A549 (cell line): ENCODE measurements at regions not wholly inside any gene's neighbourhood (a gene's known extent, or its start where the extent isn't known, plus 50 kb on each side); places are given as distances from the start of the nearest gene placed in this dataset.

Experiments used
- ATAC-seq, 2 experiments: fragments of 200-7000 bp in 1 of 2; fragments of >200 bp in 1 of 2; cut with Nextera tagmentation in 1 of 2; cut with Tn5 transposase in 1 of 2; 3 replicates each; pipeline versions ENCODE4 v1.8.0 to v1.9.1; 2018 to 2020; ENCODE audit warnings: mild to moderate bottlenecking in 1 of 2, moderate library complexity in 1 of 2
- CTCF ChIA-PET: fragments of 300-600 bp; sonication (Branson Sonifier 250); formaldehyde crosslinking; extraction: SDS; loops from one replicate; lab custom pipeline; 2021; ENCODE audit warnings: antibody characterized with exemption, inconsistent platforms; lab: Yijun Ruan, JAX
- POLR2A ChIA-PET: fragments of 350-600 bp; formaldehyde crosslinking; extraction: SDS; loops from one replicate; lab custom pipeline; 2021; ENCODE audit warnings: antibody characterized with exemption, inconsistent platforms; lab: Yijun Ruan, JAX
- DNase-seq, 2 experiments: peaks; one replicate each; pipeline versions ENCODE4 v3.0.0 to v3.0.0-alpha.2; 2011 to 2016; ENCODE audit warnings: low read depth in 1 of 2, low spot score in 1 of 2
- FAIRE-seq: peaks from 2 replicates; lab custom pipeline; 2011; peaks lifted over from hg19 to GRCh38; lab: Jason Lieb, UNC
- H3K27ac ChIP-seq, 2 experiments: fragments of >200 bp; sonication (Bioruptor Twin); formaldehyde crosslinking; 3 replicates each; pipeline ENCODE4 v1.5.1; 2016 to 2017
- H3K4me1 ChIP-seq: fragments of >200 bp; sonication (Bioruptor Twin); formaldehyde crosslinking; 3 replicates; pipeline ENCODE4 v1.6.1; 2016
- H3K4me2 ChIP-seq: fragments of >200 bp; sonication (Bioruptor Twin); formaldehyde crosslinking; 3 replicates; pipeline ENCODE4 v1.6.1; 2016
- H3K4me3 ChIP-seq: fragments of >200 bp; sonication (Bioruptor Twin); formaldehyde crosslinking; 3 replicates; pipeline ENCODE4 v1.5.1; 2016
- H3K9me3 ChIP-seq: fragments of >200 bp; sonication (Bioruptor Twin); formaldehyde crosslinking; 3 replicates; pipeline ENCODE4 v1.6.1; 2016
- ATOH8 ChIP-seq: fragments of 250-450 bp; sonication (Bioruptor Pico); IDR thresholded peaks from 2 replicates; pipeline ENCODE4 v1.5.0; 2020; ENCODE audit warnings: low read depth, mild to moderate bottlenecking, moderate library complexity
- CTCF ChIP-seq: fragments of >200 bp; sonication (Bioruptor Twin); formaldehyde crosslinking; IDR thresholded peaks from 3 replicates; pipeline ENCODE4 v1.5.1; 2016
- EHF ChIP-seq: fragments of 250-450 bp; sonication (Bioruptor Pico); IDR thresholded peaks from 2 replicates; pipeline ENCODE4 v1.5.0; 2020; ENCODE audit warnings: mild to moderate bottlenecking
- EHMT2 ChIP-seq: fragments of 200-600 bp; sonication (generic); IDR thresholded peaks from 2 replicates; pipeline ENCODE4 v1.6.1; 2016; ENCODE audit warnings: antibody characterized with exemption, low read depth, mild to moderate bottlenecking, moderate library complexity
- ELK1 ChIP-seq: fragments of 150-350 bp; IDR thresholded peaks from 2 replicates; pipeline ENCODE4 v1.6.1; 2014; ENCODE audit warnings: low read depth, mild to moderate bottlenecking, low read length
- EP300 ChIP-seq, 2 experiments: fragments of >200 bp; sonication (Bioruptor Twin); formaldehyde crosslinking; IDR thresholded peaks; 2 replicates in 1 of 2; 3 replicates in 1 of 2; pipeline ENCODE4 v1.6.1; 2016 to 2017
- GATA3 ChIP-seq: IDR thresholded peaks from 2 replicates; pipeline ENCODE4 v1.6.1; 2012; ENCODE audit warnings: borderline replicate concordance
- HEYL ChIP-seq: fragments of 250-450 bp; sonication (Bioruptor Pico); IDR thresholded peaks from 2 replicates; pipeline ENCODE4 v1.8.0; 2021; ENCODE audit warnings: mild to moderate bottlenecking, moderate library complexity
- HOXB5 ChIP-seq: fragments of 250-450 bp; sonication (Bioruptor Pico); IDR thresholded peaks from 2 replicates; pipeline ENCODE4 v1.5.0; 2020; ENCODE audit warnings: mild to moderate bottlenecking, moderate library complexity
- KDM1A ChIP-seq: fragments of 200-600 bp; sonication (generic); IDR thresholded peaks from 2 replicates; pipeline ENCODE4 v1.6.1; 2016; ENCODE audit warnings: low read depth, mild to moderate bottlenecking
- KDM5A ChIP-seq: fragments of 200-600 bp; sonication (generic); IDR thresholded peaks from 2 replicates; pipeline ENCODE4 v1.6.1; 2016; ENCODE audit warnings: antibody characterized with exemption, mild to moderate bottlenecking
- MAFK ChIP-seq: fragments of 450-650 bp; IDR thresholded peaks from 2 replicates; pipeline ENCODE4 v1.6.1; 2014; ENCODE audit not compliant: partially characterized antibody
- MAX ChIP-seq: IDR thresholded peaks from 2 replicates; pipeline ENCODE4 v1.6.1; 2012
- MAZ ChIP-seq: fragments of 150-350 bp; IDR thresholded peaks from 2 replicates; pipeline ENCODE4 v1.6.1; 2014; ENCODE audit warnings: antibody characterized with exemption, low read depth, low read length, borderline replicate concordance
- POLR2A ChIP-seq: IDR thresholded peaks from 2 replicates; pipeline ENCODE4 v1.6.1; 2012; ENCODE audit warnings: mild to moderate bottlenecking, low read length
- RNF2 ChIP-seq: fragments of 200-600 bp; sonication (generic); IDR thresholded peaks from 2 replicates; pipeline ENCODE4 v1.6.1; 2016; ENCODE audit warnings: low read depth, mild to moderate bottlenecking, antibody characterized with exemption, moderate library complexity, borderline replicate concordance
- TFCP2L1 ChIP-seq: fragments of 250-450 bp; sonication (Bioruptor Pico); IDR thresholded peaks from 2 replicates; pipeline ENCODE4 v1.5.0; 2021; ENCODE audit warnings: mild to moderate bottlenecking
- TP53 ChIP-seq: fragments of 250-450 bp; sonication (Bioruptor Pico); IDR thresholded peaks from 2 replicates; pipeline ENCODE4 v1.5.0; 2021; ENCODE audit warnings: mild to moderate bottlenecking, moderate library complexity
- USF2 ChIP-seq: fragments of 450-650 bp; IDR thresholded peaks from 2 replicates; pipeline ENCODE4 v1.6.1; 2014; ENCODE audit warnings: antibody characterized with exemption
- ZC3H11A ChIP-seq: fragments of 450-650 bp; IDR thresholded peaks from 2 replicates; pipeline ENCODE4 v1.6.1; 2014; ENCODE audit warnings: antibody characterized with exemption, mild to moderate bottlenecking
- ZFP36 ChIP-seq: fragments of 450-650 bp; IDR thresholded peaks from 2 replicates; pipeline ENCODE4 v1.6.1; 2014; ENCODE audit warnings: borderline replicate concordance; ENCODE audit not compliant: partially characterized antibody
- ZSCAN20 ChIP-seq: fragments of 250-450 bp; sonication (Bioruptor Pico); IDR thresholded peaks from 2 replicates; pipeline ENCODE4 v1.8.0; 2022; ENCODE audit warnings: mild to moderate bottlenecking, moderate library complexity
- WGBS: methylation state at CpG from one replicate; pipeline ENCODE4 v1.1.6; 2017; ENCODE audit errors: missing lambda C conversion rate; 5-methylcytosine and 5-hydroxymethylcytosine counted together

- no peak for TF ChIP-seq ELK1
Observed at GRCh38 chr18:7436166-7436565, 130.9 kb upstream of the PTPRM start (continued).

- no peak overlapping the region for H3K4me2 ChIP-seq
- FAIRE-seq: no peak
- H3K4me3 ChIP-seq: no peak overlapping the region
- no peaks in the 10 kb centered on the region for H3K9me3 ChIP-seq
- ChIA-PET POLR2A (no interaction called here), CTCF (interaction anchor here (2.0 kb wide), 1 partner anchor 129 kb away, joined by 5 read pairs; the partner anchor contains the start of gene PTPRM)
- peaks cover 12% of the 10 kb centered on the region; the same call in 2 of the 3 replicates for H3K4me1 ChIP-seq
- 76% methylated on average over 7 of the region's 7 CpGs for WGBS
- TF ChIP-seq KDM1A (no peak), EP300 (IDR thresholded peaks at IDR 0.05) (no peak), TP53 (CRISPR knock-in tag) (no peak), ZC3H11A (no peak), RNF2 (no peak), TFCP2L1 (CRISPR knock-in tag) (no peak), ELK1 (no peak), USF2 (no peak), ATOH8 (no peak), POLR2A (no peak), ZSCAN20 (CRISPR knock-in tag) (no peak), MAFK (no peak), EHF (CRISPR knock-in tag) (no peak), HEYL (CRISPR knock-in tag) (no peak), MAZ (no peak), ZFP36 (no peak), MAX (no peak), HOXB5 (CRISPR knock-in tag) (no peak), EHMT2 (no peak)
- no peak for DNase-seq
- no peak for ATAC-seq
- no peak overlapping the region for H3K27ac ChIP-seq
Observed at GRCh38 chr18:7437870-7438269, 129.2 kb upstream of the PTPRM start.

GRCh38 chr18:7438646-7439045, 128.5 kb upstream of the PTPRM start:
- no peak for TF ChIP-seq KDM5A
- TF ChIP-seq CTCF: no peak
- TF ChIP-seq GATA3: no peak
- no peak for TF ChIP-seq ZC3H11A
- no peak for ATAC-seq
- H3K27ac ChIP-seq: no peak overlapping the region
- peaks cover 12% of the 10 kb centered on the region; the same call in 2 of the 3 replicates for H3K4me1 ChIP-seq
- 27% methylated on average over 2 of the region's 2 CpGs for WGBS
- FAIRE-seq: no peak
- H3K4me2 ChIP-seq: no peak overlapping the region
- POLR2A ChIA-PET: no interaction called here
- no peaks in the 10 kb centered on the region for H3K9me3 ChIP-seq
- no peak overlapping the region for H3K4me3 ChIP-seq
- DNase-seq: no peak
- CTCF ChIA-PET: interaction anchor here (2.0 kb wide), 1 partner anchor 128 kb away, joined by 5 read pairs; the partner anchor contains the start of gene PTPRM
